ENCODE measurements at regions not wholly inside any gene's neighbourhood (a gene's known extent, or its start where the extent isn't known, plus 50 kb on each side); places are given as distances from the start of the nearest gene placed in this dataset.

DNA sequence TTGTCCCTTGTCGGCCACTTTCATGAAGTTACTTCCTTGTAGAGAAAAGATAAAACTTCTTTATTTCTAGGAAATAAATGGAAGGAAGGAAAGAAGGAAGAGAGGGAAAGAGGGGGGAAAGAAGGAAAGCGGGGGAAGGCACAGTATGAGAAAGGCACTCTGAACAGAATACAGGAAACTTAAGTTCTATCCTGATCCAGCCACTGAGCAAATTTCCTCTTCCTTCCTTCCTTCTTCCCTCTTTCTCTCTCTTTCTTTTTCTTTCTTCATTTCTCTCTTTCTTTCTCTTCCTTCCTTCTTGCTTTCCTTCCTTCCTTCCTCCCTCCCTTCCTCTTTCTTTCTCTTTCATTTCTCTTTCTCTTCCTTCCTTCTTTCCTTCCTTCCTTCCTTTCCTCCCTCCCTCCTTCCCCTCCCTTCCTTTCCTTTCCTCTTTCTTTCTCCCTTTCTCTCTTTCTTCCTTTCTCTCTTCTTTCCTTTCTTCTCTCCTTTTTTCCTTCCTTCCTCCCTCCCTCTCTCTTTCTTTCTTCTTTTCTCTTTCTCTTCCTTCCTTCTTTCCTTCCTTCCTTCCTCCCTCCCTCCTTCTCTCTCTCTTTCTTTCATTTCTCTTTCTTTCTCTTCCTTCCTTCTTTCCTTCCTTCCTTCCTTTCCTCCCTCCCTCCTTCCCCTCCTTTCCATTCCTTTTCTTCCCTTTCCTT lies 240.2 kb upstream of the BRINP1 start:
- H3K9ac ChIP-seq (ENCODE audit: extremely low read depth, insufficient read length, low read length): no peak overlapping the region
- H3K4me1 ChIP-seq (ENCODE audit: insufficient read depth, low read length): no peaks in the 10 kb centered on the region; the same call in 1 of the 2 replicates
- H3T11ph ChIP-seq (ENCODE audit: low read length): no peak overlapping the region
- H3K27ac Mint-ChIP-seq: no peak overlapping the region; a peak in 1 of 7 replicates
- H3K4ac ChIP-seq (ENCODE audit: low read depth, low read length): no peak overlapping the region
- no peak for DNase-seq
- H3K36me3 Mint-ChIP-seq (ENCODE audit: insufficient read depth in 1 of 3, low read depth in 3 of 3): peaks cover 0 to 3% (median 0%) of the 10 kb centered on the region in 3 experiments; a peak in 2 of 7 replicates
- no CpG with 5 or more reads among the region's 2 CpGs for WGBS (ENCODE audit: extremely low coverage, insufficient read length, low lambda C conversion rate)
- no peaks in the 10 kb centered on the region for H3K27me3 ChIP-seq (ENCODE audit: insufficient read depth, low read length)
- peaks cover 3 to 7% of the 10 kb centered on the region in 2 experiments; a peak in 3 of 5 replicates for H3K9me3 Mint-ChIP-seq
- no peaks in the 10 kb centered on the region for H3K79me1 ChIP-seq (ENCODE audit: insufficient read depth, low read depth, low read length, poor library complexity, severe bottlenecking)
- no peak overlapping the region for H3K4me2 ChIP-seq (ENCODE audit: insufficient read depth, insufficient read length, low read length)
- H4K20me1 ChIP-seq (ENCODE audit: control insufficient read depth, insufficient read depth, insufficient read length): no peaks in the 10 kb centered on the region
- no peak overlapping the region for H3K4me3 Mint-ChIP-seq
- H3K27me3 Mint-ChIP-seq (ENCODE audit: low read depth): peaks cover 2% of the 10 kb centered on the region; the same call in 1 of the 2 replicates
- no peak overlapping the region for H2AK5ac ChIP-seq (ENCODE audit: insufficient read length, low read length)
- no peak overlapping the region for H2BK12ac ChIP-seq (ENCODE audit: insufficient read length, low read depth, low read length)
- H2BK20ac ChIP-seq (ENCODE audit: low read depth, low read length, poor library complexity, severe bottlenecking): no peak overlapping the region
- H2AFZ ChIP-seq (ENCODE audit: low read length): no peak overlapping the region
- H4K8ac ChIP-seq (replicated peaks; ENCODE audit: insufficient read length, low read depth, low read length): no peak overlapping the region
- H2BK120ac ChIP-seq (ENCODE audit: low read depth, low read length, poor library complexity, severe bottlenecking): no peak overlapping the region
- no peaks in the 10 kb centered on the region for H3K23me2 ChIP-seq (ENCODE audit: insufficient read length, low read depth, low read length, poor library complexity, severe bottlenecking)
- H2BK15ac ChIP-seq (ENCODE audit: low read depth, low read length): no peak overlapping the region
- H3K9me3 ChIP-seq (ENCODE audit: control insufficient read depth, low read depth, low read length): no peaks in the 10 kb centered on the region
- H3K4me1 Mint-ChIP-seq: peaks cover 9 to 11% of the 10 kb centered on the region in 2 experiments
- no peak overlapping the region for H2BK5ac ChIP-seq (ENCODE audit: insufficient read length, low read length)
- no peak overlapping the region for H3K14ac ChIP-seq (ENCODE audit: insufficient read depth, low read length)
- no peak overlapping the region for H3K18ac ChIP-seq (ENCODE audit: insufficient read length, low read depth, low read length)
- no peak overlapping the region for H3K56ac ChIP-seq (ENCODE audit: insufficient read length, low read depth, low read length)
- no peak overlapping the region for H4K91ac ChIP-seq (ENCODE audit: insufficient read length, low read depth, low read length)
- no peaks in the 10 kb centered on the region for H3K79me2 ChIP-seq (ENCODE audit: insufficient read depth, low read length)
- H3K23ac ChIP-seq (ENCODE audit: insufficient read length, low read depth, low read length): no peak overlapping the region
- H3K27ac ChIP-seq (ENCODE audit: insufficient read length, low read depth, low read length): no peak overlapping the region
- H4K5ac ChIP-seq (ENCODE audit: insufficient read length, low read depth, low read length): no peak overlapping the region
- no peak for TF ChIP-seq CTCF (conservative IDR thresholded peaks at IDR 0.05)

Data from H9 (cell line).